ENCODE measurements at regions not wholly inside any gene's neighbourhood (a gene's known extent, or its start where the extent isn't known, plus 50 kb on each side); places are given as distances from the start of the nearest gene placed in this dataset.
"Not testable (repeated sequence)": the region's sequence is repeated elsewhere in the genome, so short reads cannot be mapped to it uniquely, and the experiment has no call there.

DNA sequence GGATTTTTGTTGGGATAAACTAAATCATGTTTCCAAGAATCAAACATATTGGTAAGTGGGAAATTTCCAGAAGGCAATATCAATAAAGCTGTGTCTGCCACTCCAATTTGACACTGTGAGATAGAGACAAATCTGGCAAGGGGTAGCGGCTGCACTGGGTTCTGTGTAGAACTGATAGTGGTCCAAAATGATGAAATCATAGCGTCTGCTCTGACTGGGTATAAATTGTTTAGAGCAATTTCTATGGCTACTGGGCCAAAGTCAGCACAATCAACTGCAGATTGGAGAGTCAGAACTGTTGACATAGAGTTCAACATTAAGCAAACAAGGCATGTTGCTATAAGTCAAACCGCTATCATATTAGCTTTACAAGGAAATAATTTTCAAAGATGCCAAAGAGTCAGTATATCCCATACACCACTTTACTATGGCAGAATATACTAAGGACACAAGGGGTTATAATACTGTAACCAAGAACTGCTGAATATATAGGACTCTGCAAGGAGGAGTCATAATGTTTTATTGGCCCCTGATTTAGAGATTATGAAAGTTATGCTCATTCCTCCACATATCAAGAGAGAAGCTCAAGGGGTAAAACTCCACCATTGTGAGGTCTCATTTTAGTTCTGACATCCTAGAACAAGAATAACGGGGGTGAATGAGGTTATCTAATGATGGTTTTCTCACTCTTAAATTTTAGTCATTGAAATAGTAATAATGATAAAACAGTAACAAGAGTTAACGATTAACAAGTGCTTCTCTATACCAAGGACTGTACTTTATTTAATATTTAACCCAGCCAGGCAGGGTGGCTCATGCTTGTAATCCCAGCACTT lies 309.7 kb upstream of the GADL1 start:
- H3K4me2 ChIP-seq (ENCODE audit: unreplicated experiment) = no peak overlapping the region

DNA sequence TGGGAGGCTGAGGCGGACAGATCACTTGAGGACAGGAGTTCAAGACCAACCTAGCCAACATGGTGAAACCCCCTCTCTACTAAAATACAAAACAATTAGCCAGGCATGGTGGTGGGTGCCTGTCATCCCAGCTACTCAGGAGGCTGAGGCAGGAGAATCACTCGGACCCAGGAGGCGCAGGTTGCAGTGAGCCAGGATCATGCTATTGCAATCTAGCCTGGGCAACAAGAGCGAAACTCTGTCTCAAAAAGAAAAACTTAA lies 310.3 kb upstream of the GADL1 start:
- H3K9me2 ChIP-seq (ENCODE audit: insufficient read depth); H3K4me1 ChIP-seq (ENCODE audit: insufficient read depth); H3K4me3 ChIP-seq; H3K27ac ChIP-seq; H3K79me2 ChIP-seq (ENCODE audit: insufficient read depth); H4K20me1 ChIP-seq (ENCODE audit: insufficient read depth); H3K9ac ChIP-seq; DNase-seq; H3K4me2 ChIP-seq (ENCODE audit: unreplicated experiment); in situ Hi-C loops (cut with MboI); H2AFZ ChIP-seq; H3K9me3 ChIP-seq (ENCODE audit: low read depth); H3F3A ChIP-seq (ENCODE audit: insufficient read depth); H3K36me3 ChIP-seq (ENCODE audit: low read depth); H3K27me3 ChIP-seq (replicated peaks; ENCODE audit: insufficient read depth): not testable (repeated sequence)
- 94 to 97% methylated on average over 4 of the region's 4 CpGs for WGBS, 2 experiments (ENCODE audit: low coverage in 1 of 2, low lambda C conversion rate in 2 of 2, missing lambda C conversion rate in 2 of 2)

More for the DNA sequence above, 309.7 kb upstream of the GADL1 start:
- no peak overlapping the region for H3K9ac ChIP-seq
- 69 to 78% methylated on average over 5 of the region's 5 CpGs for WGBS, 2 experiments (ENCODE audit: low coverage in 1 of 2, low lambda C conversion rate in 2 of 2, missing lambda C conversion rate in 2 of 2)
- in situ Hi-C loops (cut with MboI) = no loop called here
- H4K20me1 ChIP-seq (ENCODE audit: insufficient read depth) = no peaks in the 10 kb centered on the region
- H2AFZ ChIP-seq = no peak overlapping the region
- no peaks in the 10 kb centered on the region for H3K27me3 ChIP-seq (replicated peaks; ENCODE audit: insufficient read depth)
- no peaks in the 10 kb centered on the region for H3K36me3 ChIP-seq (ENCODE audit: low read depth)
- no peaks in the 10 kb centered on the region for H3F3A ChIP-seq (ENCODE audit: insufficient read depth)
- no peaks in the 10 kb centered on the region for H3K4me1 ChIP-seq (ENCODE audit: insufficient read depth)
- no peak for DNase-seq
- no peak overlapping the region for H3K4me3 ChIP-seq
- H3K9me3 ChIP-seq (ENCODE audit: low read depth) = no peaks in the 10 kb centered on the region
- no peak for TF ChIP-seq EZH2 (IDR thresholded peaks at IDR 0.05; ENCODE audit: insufficient read depth, poor library complexity, severe bottlenecking)
- TF ChIP-seq EZH2phosphoT487 (IDR thresholded peaks at IDR 0.05; ENCODE audit: insufficient read depth, low read depth) = no peak
- H3K79me2 ChIP-seq (ENCODE audit: insufficient read depth) = no peaks in the 10 kb centered on the region
- H3K27ac ChIP-seq = no peak overlapping the region
- no peaks in the 10 kb centered on the region for H3K9me2 ChIP-seq (ENCODE audit: insufficient read depth)

DNA sequence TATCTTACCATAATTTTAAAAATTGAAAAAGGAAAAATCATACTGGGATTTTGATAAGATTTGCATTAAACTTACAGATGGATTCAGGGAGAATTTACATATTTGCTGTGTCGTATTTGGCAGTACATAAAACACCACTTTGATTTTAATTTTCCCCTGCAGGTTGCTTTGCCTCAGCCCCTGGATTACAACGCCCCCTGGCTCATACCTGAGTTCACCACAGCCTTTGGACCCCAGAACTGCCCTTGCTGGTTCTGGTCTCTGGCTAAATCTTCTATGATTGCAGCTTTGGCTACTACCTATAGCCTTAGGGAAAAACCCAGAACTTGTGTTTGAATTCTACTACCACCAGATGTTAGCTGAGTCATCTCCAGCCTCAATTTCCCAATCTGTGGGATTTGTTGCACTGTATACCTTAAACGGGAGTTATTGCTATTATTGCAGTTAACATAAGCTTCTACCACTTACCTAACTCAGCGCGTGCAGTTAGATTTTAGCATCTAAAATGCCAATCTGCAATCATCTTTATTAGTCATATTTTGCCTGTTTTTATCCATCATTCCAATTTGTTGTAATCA lies 315.7 kb upstream of the GADL1 start:
- no peaks in the 10 kb centered on the region for H3K36me3 ChIP-seq (ENCODE audit: low read depth)
- no peaks in the 10 kb centered on the region for H3K9me2 ChIP-seq (ENCODE audit: insufficient read depth)
- no peaks in the 10 kb centered on the region for H3F3A ChIP-seq (ENCODE audit: insufficient read depth)
- H3K79me2 ChIP-seq (ENCODE audit: insufficient read depth) = no peaks in the 10 kb centered on the region
- H3K4me2 ChIP-seq (ENCODE audit: unreplicated experiment) = no peak overlapping the region
- H3K27me3 ChIP-seq (replicated peaks; ENCODE audit: insufficient read depth) = no peaks in the 10 kb centered on the region
- no peaks in the 10 kb centered on the region for H3K9me3 ChIP-seq (ENCODE audit: low read depth)
- H3K27ac ChIP-seq = no peak overlapping the region
- no peak overlapping the region for H2AFZ ChIP-seq
- no peak for TF ChIP-seq EZH2phosphoT487 (IDR thresholded peaks at IDR 0.05; ENCODE audit: insufficient read depth, low read depth)
- TF ChIP-seq EZH2 (IDR thresholded peaks at IDR 0.05; ENCODE audit: insufficient read depth, poor library complexity, severe bottlenecking) = no peak
- H3K9ac ChIP-seq = no peak overlapping the region
- DNase-seq = no peak
- no peaks in the 10 kb centered on the region for H4K20me1 ChIP-seq (ENCODE audit: insufficient read depth)
- H3K4me3 ChIP-seq = no peak overlapping the region
- in situ Hi-C loops (cut with MboI) = no loop called here
- peaks cover 10% of the 10 kb centered on the region; the same call in 1 of the 2 replicates for H3K4me1 ChIP-seq (ENCODE audit: insufficient read depth)
- 82 to 83% methylated on average over 5 of the region's 5 CpGs for WGBS, 2 experiments (ENCODE audit: low coverage in 1 of 2, low lambda C conversion rate in 2 of 2, missing lambda C conversion rate in 2 of 2)

DNA sequence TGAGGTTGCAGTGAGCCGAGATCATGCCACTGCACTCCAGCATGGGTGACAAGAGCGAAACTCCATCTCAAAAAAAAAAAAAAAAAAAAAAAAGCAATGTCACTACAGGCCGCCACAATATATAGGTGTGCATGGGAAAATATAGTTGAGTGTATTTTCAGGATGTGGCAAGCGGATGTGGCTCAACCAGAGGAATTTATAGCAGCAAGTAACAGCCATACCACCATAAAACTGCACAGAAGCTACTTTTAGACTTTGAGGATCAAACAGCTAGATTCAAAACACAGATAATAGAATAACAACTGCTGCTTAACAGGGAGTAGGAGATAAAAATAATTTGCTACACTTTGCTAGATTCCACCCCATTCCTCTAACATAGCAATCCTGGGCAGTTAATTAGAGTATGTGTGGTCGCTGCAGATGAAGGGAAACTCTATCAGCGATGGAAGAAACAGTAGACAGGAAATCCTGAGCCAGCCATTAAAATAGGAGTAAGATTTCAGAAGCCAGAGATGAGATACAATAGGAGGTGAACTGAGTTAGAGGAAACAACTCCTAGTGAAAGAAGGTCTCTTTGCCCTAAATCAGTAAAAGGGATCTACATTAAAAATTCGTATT lies 318.7 kb upstream of the STT3B start:
- DNase-seq = no peak
- Histone ChIP-seq H3K79me2 (ENCODE audit: insufficient read depth) (no peaks in the 10 kb centered on the region), H3F3A (ENCODE audit: insufficient read depth) (peaks cover 3% of the 10 kb centered on the region; the same call in 1 of the 2 replicates), H3K4me2 (ENCODE audit: unreplicated experiment) (no peak overlapping the region), H3K4me1 (ENCODE audit: insufficient read depth) (peaks cover 17% of the 10 kb centered on the region), H3K27ac (no peak overlapping the region), H3K9ac (no peak overlapping the region), H3K36me3 (ENCODE audit: low read depth) (no peaks in the 10 kb centered on the region), H3K9me2 (ENCODE audit: insufficient read depth) (no peaks in the 10 kb centered on the region), H3K4me3 (no peak overlapping the region), H2AFZ (no peak overlapping the region), H3K9me3 (ENCODE audit: low read depth) (no peaks in the 10 kb centered on the region), H4K20me1 (ENCODE audit: insufficient read depth) (no peaks in the 10 kb centered on the region), H3K27me3 (replicated peaks; ENCODE audit: insufficient read depth) (no peaks in the 10 kb centered on the region)
- TF ChIP-seq EZH2 (IDR thresholded peaks at IDR 0.05; ENCODE audit: insufficient read depth, poor library complexity, severe bottlenecking) (no peak), EZH2phosphoT487 (IDR thresholded peaks at IDR 0.05; ENCODE audit: insufficient read depth, low read depth) (no peak)
- in situ Hi-C loops (cut with MboI) = no loop called here
- WGBS, 2 experiments (ENCODE audit: low coverage in 1 of 2, low lambda C conversion rate in 2 of 2, missing lambda C conversion rate in 2 of 2) = 92 to 93% methylated on average over 7 of the region's 7 CpGs

Data from GM23248 (cell line).